Peyer's patch (tissue), 4 donors: ENCODE measurements at regions not wholly inside any gene's neighbourhood (a gene's known extent, or its start where the extent isn't known, plus 50 kb on each side); places are given as distances from the start of the nearest gene placed in this dataset.

ENCODE experiments used
- CTCF ChIP-seq, 6 experiments: fragments of 450-650 bp in 4 of 6; fragments of 200-600 bp in 2 of 6; sonication (generic) in 1 of 6; IDR thresholded peaks; one replicate each; pipeline ENCODE4 v1.5.1; 2017 to 2019; ENCODE audit warnings: antibody characterized with exemption in 6 of 6, mild to moderate bottlenecking in 3 of 6, moderate library complexity in 1 of 6
- POLR2A ChIP-seq, 2 donors: fragments of 450-650 bp; IDR thresholded peaks; one replicate each; pipeline ENCODE4 v1.5.1; 2017; ENCODE audit warnings: antibody characterized with exemption in 2 of 2, mild to moderate bottlenecking in 2 of 2, moderate library complexity in 2 of 2

- TF ChIP-seq POLR2A (IDR thresholded peaks at IDR 0.05) (no peak), CTCF (IDR thresholded peaks at IDR 0.05) (no peak)
Observed at GRCh38 chr12:34296143-34297041, 274.1 kb downstream of the ALG10 start.
